HL-60 (cell line): ENCODE measurements at regions not wholly inside any gene's neighbourhood (a gene's known extent, or its start where the extent isn't known, plus 50 kb on each side); places are given as distances from the start of the nearest gene placed in this dataset.

ENCODE experiments used
- DNase-seq, 2 experiments: peaks; one replicate each; pipeline ENCODE4 v3.0.0-alpha.2; 2010 to 2020; ENCODE audit warnings: low read depth in 1 of 2, low spot score in 1 of 2
- H3K27ac ChIP-seq: fragments of 250-450 bp; sonication (Bioruptor Pico); replicated peaks from 2 replicates; pipeline ENCODE4 v1.5.1; 2020; ENCODE audit warnings: mild to moderate bottlenecking, moderate library complexity
- H3K27me3 ChIP-seq: fragments of 250-450 bp; sonication (Bioruptor Pico); 2 replicates; pipeline ENCODE4 v1.5.1; 2021; ENCODE audit warnings: mild to moderate bottlenecking, moderate library complexity; ENCODE audit not compliant: insufficient read depth, poor library complexity, severe bottlenecking
- H3K4me3 ChIP-seq: replicated peaks from 2 replicates; pipeline ENCODE4 v1.5.1; 2011; ENCODE audit warnings: mild to moderate bottlenecking, control low read depth, low read length; ENCODE audit not compliant: insufficient read depth
- GABPA ChIP-seq: IDR thresholded peaks from 2 replicates; pipeline ENCODE4 v1.6.1; 2012; ENCODE audit warnings: low read depth
- POLR2AphosphoS5 ChIP-seq: IDR thresholded peaks from 2 replicates; pipeline ENCODE4 v1.6.1; 2012; ENCODE audit warnings: low read depth
- SPI1 ChIP-seq: IDR thresholded peaks from 2 replicates; pipeline ENCODE4 v1.6.1; 2012; ENCODE audit warnings: low read depth, mild to moderate bottlenecking, borderline replicate concordance
- TF ChIP-seq, protein P1 (sequence below): IDR thresholded peaks from 2 replicates; pipeline ENCODE4 v1.6.1; 2012; ENCODE audit warnings: low read depth; ENCODE audit not compliant: insufficient replicate concordance
- TF ChIP-seq, protein P2 (sequence below): IDR thresholded peaks from one replicate; pipeline ENCODE4 v1.5.1; 2011; ENCODE audit warnings: low read length, control low read depth, inconsistent platforms; ENCODE audit not compliant: insufficient read depth

DNA sequence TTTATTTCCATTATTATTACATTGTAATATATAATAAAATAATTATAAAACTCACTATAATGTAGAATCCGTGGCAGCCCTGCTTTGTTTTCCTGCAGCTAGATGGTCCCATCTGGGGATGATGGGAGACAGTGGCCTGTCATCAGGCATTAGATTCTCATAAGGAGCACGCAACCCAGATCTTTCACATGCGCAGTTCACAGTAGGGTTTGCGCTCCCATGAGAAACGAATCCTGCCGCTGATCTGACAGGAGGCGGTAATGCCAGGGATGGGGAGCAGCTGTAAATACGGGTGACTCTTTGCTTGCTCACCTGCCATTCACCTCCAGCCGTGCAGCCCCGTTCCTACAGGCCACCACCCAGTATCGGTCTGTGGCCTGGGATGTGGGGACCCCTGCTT is 1879.3 kb upstream of the WWC1 start:
- Histone ChIP-seq H3K27me3 (no peaks in the 10 kb centered on the region), H3K4me3 (no peak overlapping the region), H3K27ac (no peak overlapping the region)
- DNase-seq: no peak
- TF ChIP-seq SPI1 (no peak), GABPA (no peak), POLR2AphosphoS5 (no peak)
- TF ChIP-seq, protein P1, sequence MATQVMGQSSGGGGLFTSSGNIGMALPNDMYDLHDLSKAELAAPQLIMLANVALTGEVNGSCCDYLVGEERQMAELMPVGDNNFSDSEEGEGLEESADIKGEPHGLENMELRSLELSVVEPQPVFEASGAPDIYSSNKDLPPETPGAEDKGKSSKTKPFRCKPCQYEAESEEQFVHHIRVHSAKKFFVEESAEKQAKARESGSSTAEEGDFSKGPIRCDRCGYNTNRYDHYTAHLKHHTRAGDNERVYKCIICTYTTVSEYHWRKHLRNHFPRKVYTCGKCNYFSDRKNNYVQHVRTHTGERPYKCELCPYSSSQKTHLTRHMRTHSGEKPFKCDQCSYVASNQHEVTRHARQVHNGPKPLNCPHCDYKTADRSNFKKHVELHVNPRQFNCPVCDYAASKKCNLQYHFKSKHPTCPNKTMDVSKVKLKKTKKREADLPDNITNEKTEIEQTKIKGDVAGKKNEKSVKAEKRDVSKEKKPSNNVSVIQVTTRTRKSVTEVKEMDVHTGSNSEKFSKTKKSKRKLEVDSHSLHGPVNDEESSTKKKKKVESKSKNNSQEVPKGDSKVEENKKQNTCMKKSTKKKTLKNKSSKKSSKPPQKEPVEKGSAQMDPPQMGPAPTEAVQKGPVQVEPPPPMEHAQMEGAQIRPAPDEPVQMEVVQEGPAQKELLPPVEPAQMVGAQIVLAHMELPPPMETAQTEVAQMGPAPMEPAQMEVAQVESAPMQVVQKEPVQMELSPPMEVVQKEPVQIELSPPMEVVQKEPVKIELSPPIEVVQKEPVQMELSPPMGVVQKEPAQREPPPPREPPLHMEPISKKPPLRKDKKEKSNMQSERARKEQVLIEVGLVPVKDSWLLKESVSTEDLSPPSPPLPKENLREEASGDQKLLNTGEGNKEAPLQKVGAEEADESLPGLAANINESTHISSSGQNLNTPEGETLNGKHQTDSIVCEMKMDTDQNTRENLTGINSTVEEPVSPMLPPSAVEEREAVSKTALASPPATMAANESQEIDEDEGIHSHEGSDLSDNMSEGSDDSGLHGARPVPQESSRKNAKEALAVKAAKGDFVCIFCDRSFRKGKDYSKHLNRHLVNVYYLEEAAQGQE: no peak
- TF ChIP-seq, protein P2, sequence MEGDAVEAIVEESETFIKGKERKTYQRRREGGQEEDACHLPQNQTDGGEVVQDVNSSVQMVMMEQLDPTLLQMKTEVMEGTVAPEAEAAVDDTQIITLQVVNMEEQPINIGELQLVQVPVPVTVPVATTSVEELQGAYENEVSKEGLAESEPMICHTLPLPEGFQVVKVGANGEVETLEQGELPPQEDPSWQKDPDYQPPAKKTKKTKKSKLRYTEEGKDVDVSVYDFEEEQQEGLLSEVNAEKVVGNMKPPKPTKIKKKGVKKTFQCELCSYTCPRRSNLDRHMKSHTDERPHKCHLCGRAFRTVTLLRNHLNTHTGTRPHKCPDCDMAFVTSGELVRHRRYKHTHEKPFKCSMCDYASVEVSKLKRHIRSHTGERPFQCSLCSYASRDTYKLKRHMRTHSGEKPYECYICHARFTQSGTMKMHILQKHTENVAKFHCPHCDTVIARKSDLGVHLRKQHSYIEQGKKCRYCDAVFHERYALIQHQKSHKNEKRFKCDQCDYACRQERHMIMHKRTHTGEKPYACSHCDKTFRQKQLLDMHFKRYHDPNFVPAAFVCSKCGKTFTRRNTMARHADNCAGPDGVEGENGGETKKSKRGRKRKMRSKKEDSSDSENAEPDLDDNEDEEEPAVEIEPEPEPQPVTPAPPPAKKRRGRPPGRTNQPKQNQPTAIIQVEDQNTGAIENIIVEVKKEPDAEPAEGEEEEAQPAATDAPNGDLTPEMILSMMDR: no peak

DNA sequence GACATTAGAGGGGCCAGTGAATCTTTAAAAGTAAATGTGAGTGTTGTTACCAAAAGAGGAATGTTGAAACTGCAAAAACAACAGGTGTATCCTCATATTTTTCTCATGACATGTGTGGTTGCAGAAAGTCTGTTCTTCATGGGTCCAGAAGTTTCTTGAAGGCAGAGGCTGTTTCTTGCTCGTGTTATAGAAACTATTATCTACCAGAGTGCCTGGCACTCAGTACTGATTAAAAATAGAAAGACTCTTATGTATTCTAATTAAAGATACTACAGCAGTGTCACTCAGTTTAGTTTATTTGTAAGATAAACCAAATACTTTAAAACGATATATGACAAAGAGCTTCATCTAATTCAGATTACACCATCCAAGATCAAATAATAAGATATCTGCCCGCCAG is 1864.2 kb upstream of the WWC1 start:
- no peak for TF ChIP-seq SPI1
- no peak for TF ChIP-seq POLR2AphosphoS5
- no peak for TF ChIP-seq GABPA
- TF ChIP-seq, protein P2: no peak
- TF ChIP-seq, protein P1: no peak

DNA sequence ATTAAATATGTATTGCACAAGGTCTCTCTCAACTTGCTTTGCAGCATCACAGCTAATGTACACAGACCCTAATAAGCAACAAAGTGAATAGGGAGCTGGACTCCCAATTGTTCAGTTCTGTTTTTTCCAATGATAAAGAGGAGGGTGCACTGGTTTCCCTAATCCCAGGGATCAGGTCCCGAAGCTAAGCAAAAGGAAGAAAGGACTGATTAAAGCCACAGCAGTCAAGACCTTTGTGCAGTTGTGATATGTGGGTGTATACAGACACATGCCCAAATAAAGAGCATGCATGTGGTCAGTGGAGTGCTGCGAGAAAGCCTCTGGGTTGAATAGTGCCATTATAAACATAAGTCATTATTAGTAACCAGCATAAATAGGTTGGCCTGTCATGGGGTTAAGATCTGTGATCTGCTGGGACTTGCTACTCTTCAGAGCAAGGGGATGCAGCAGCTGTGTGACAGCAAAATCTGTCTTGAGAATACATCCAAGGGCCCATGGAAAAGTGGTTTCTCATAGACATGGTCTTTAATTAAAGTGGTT is 1863.1 kb upstream of the WWC1 start:
- no peak for DNase-seq
- H3K27me3 ChIP-seq: no peaks in the 10 kb centered on the region
- no peak overlapping the region for H3K4me3 ChIP-seq
- no peak overlapping the region for H3K27ac ChIP-seq
- no peak for TF ChIP-seq POLR2AphosphoS5
- TF ChIP-seq, protein P1: no peak
- TF ChIP-seq SPI1: no peak
- TF ChIP-seq, protein P2: no peak
- no peak for TF ChIP-seq GABPA

More for the DNA sequence above, 1864.2 kb upstream of the WWC1 start:
- Histone ChIP-seq H3K27ac (no peak overlapping the region), H3K4me3 (no peak overlapping the region), H3K27me3 (no peaks in the 10 kb centered on the region)
- DNase-seq: no peak
